ENCODE measurements at regions not wholly inside any gene's neighbourhood (a gene's known extent, or its start where the extent isn't known, plus 50 kb on each side); places are given as distances from the start of the nearest gene placed in this dataset.

DNA sequence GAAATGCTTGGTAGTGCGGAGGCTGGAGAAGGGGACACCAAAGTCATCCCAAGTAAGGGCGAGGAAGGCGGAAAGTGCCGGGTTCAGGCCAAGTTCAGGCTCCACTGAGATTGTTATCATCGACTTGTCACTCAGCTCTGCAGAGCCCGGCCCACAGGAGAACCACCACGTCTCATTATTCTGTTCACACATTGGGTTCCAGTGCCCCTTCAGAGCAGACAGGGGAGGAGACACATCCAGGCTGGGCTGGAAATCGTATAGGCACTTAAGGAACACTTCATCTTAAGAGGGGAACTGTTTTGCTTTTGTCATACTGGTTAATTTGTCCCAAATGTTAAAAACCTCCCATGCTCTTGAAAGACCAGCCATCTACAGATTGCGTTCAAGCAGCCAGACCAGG lies 118.3 kb upstream of the ADAMTS18 start:
- no peak overlapping the region for H3K9ac ChIP-seq (ENCODE audit: low read length)
- H3K36me3 ChIP-seq (ENCODE audit: control insufficient read depth, insufficient read depth, low read length): no peaks in the 10 kb centered on the region
- H3K9me3 ChIP-seq (ENCODE audit: control insufficient read depth, insufficient read depth, low read depth, low read length): no peaks in the 10 kb centered on the region
- no peak overlapping the region for H3K27ac ChIP-seq (ENCODE audit: low read depth, low read length)
- H3K4me1 ChIP-seq (ENCODE audit: control insufficient read depth, insufficient read depth, low read length): 0 out of 2 replicates have a peak, but pooled peaks cover 3% of the 10 kb centered on the region
- no peak overlapping the region for H3K4me3 ChIP-seq (ENCODE audit: low read depth, low read length)
- H3K27me3 ChIP-seq (ENCODE audit: control insufficient read depth, insufficient read depth, low read length): no peaks in the 10 kb centered on the region

DNA sequence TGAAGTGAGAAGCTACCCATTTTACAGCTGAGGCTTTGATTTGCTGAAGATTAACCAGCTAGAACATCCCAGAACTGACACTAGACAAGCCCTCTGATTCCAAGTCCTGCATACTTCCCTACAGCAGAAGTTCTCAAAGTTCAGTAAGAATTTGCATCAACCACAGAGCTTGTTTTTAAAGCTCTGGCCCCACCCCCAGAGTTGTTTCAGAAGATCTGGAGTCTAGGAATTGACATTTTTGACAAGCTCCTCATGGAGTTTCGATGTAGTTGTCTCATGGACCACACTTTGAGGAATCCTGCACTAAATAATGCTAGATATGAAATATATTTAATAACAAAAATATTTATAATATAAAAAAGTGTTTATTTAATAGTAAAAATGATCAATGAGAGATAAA lies 120.3 kb upstream of the ADAMTS18 start:
- H3K27ac ChIP-seq (ENCODE audit: low read depth, low read length): no peak overlapping the region
- H3K27me3 ChIP-seq (ENCODE audit: control insufficient read depth, insufficient read depth, low read length): no peaks in the 10 kb centered on the region
- no peak overlapping the region for H3K9ac ChIP-seq (ENCODE audit: low read length)
- no peaks in the 10 kb centered on the region for H3K9me3 ChIP-seq (ENCODE audit: control insufficient read depth, insufficient read depth, low read depth, low read length)
- no peaks in the 10 kb centered on the region for H3K4me1 ChIP-seq (ENCODE audit: control insufficient read depth, insufficient read depth, low read length)
- H3K4me3 ChIP-seq (ENCODE audit: low read depth, low read length): no peak overlapping the region
- no peaks in the 10 kb centered on the region for H3K36me3 ChIP-seq (ENCODE audit: control insufficient read depth, insufficient read depth, low read length)

DNA sequence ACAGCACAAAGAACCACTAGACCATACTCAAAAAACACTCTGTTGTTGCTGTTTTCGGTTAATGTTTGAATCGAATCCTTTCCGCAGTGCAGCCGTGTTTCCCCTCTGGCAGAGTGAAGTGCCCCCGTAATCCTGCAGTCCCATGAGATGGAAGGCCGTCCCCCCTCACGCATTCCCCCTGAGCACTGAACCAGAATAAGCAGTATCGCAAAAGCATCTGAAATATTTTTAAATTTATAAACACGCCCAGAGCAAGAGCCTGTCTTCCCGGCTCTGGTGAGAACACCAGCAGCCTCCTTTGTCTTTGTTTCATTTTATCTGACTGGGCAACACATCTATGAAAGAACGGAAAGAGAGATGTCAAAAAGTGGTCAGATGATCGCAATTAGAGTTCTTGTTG lies 121.0 kb upstream of the ADAMTS18 start:
- no peaks in the 10 kb centered on the region for H3K36me3 ChIP-seq (ENCODE audit: control insufficient read depth, insufficient read depth, low read length)
- no peaks in the 10 kb centered on the region for H3K9me3 ChIP-seq (ENCODE audit: control insufficient read depth, insufficient read depth, low read depth, low read length)
- H3K9ac ChIP-seq (ENCODE audit: low read length): no peak overlapping the region
- H3K27me3 ChIP-seq (ENCODE audit: control insufficient read depth, insufficient read depth, low read length): no peaks in the 10 kb centered on the region
- H3K4me1 ChIP-seq (ENCODE audit: control insufficient read depth, insufficient read depth, low read length): no peaks in the 10 kb centered on the region
- no peak overlapping the region for H3K4me3 ChIP-seq (ENCODE audit: low read depth, low read length)
- H3K27ac ChIP-seq (ENCODE audit: low read depth, low read length): no peak overlapping the region

DNA sequence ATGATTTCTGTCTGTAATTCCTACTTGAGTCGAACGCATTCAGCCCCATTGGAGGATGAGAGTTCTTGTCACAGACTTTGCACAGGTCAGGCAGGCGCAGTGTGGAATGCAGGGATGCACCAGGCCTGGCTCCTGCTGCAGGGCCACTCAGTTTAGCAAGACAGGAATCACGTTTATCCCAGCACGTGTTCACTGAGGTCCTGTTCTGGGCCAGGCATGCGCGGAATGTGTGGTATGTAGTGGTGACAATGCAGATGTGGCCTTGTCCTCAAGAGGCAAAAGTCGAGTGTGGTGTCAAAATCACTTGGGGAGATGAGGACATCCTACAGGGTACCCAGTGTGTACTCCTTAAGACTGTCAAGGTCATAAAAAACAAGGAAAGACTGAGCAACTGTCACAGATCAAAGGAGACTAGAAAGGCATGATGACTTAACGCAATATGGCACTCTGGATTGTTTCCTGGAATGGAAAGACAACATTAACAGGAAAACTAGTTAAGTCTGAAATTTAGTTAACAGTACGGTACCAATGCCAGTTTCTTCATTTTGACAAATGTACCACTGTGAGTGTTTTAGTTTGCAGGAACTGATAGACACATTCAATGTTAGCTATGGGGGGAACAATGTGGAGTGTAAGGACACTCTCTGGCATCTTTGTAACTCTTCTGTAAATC lies 121.5 kb upstream of the ADAMTS18 start:
- Histone ChIP-seq H3K4me3 (ENCODE audit: low read depth, low read length) (no peak overlapping the region), H3K9me3 (ENCODE audit: control insufficient read depth, insufficient read depth, low read depth, low read length) (no peaks in the 10 kb centered on the region), H3K4me1 (ENCODE audit: control insufficient read depth, insufficient read depth, low read length) (no peaks in the 10 kb centered on the region), H3K36me3 (ENCODE audit: control insufficient read depth, insufficient read depth, low read length) (no peaks in the 10 kb centered on the region), H3K27me3 (ENCODE audit: control insufficient read depth, insufficient read depth, low read length) (no peaks in the 10 kb centered on the region), H3K27ac (ENCODE audit: low read depth, low read length) (no peak overlapping the region), H3K9ac (ENCODE audit: low read length) (no peak overlapping the region)

DNA sequence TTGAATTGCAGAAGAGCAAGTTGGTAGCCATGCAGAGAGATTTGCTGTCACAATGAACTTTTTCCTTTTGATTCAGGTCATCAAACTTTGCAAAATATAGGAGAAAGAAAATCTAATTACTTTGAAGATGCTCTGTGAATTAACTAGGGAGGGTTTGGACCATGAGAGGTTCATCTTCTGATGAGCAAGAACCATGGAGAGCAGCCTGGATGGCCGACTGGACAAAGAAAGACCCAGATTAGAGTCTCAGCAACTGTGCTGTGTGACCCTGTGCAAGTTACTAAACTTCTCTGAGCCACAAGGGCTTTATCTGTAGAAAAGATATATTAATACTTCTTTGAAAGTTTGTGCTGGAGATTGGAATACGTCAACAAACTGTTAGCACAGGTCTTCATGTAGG lies 122.6 kb upstream of the ADAMTS18 start:
- Histone ChIP-seq H3K27me3 (ENCODE audit: control insufficient read depth, insufficient read depth, low read length) (no peaks in the 10 kb centered on the region), H3K9ac (ENCODE audit: low read length) (no peak overlapping the region), H3K4me1 (ENCODE audit: control insufficient read depth, insufficient read depth, low read length) (no peaks in the 10 kb centered on the region), H3K27ac (ENCODE audit: low read depth, low read length) (no peak overlapping the region), H3K4me3 (ENCODE audit: low read depth, low read length) (no peak overlapping the region), H3K9me3 (ENCODE audit: control insufficient read depth, insufficient read depth, low read depth, low read length) (no peaks in the 10 kb centered on the region), H3K36me3 (ENCODE audit: control insufficient read depth, insufficient read depth, low read length) (no peaks in the 10 kb centered on the region)

DNA sequence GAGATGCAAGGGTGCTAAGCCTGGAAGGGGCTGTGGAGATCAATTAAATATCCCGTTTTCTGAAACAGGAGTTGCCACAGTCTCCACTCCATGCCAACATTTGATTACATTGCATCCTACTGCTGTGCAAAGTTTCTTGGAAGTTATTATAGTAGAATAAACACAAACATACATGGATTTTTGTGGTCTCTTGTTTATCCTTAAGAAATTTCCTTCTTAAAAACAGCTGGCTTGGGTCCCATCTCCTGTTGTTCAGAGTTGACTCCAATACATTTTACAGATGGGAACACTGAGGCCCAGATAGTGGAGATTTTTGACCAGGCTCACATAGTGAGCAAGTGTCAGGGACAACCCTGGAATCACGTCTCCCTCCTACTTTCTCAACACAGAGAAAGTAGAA lies 124.0 kb upstream of the ADAMTS18 start:
- Histone ChIP-seq H3K27me3 (ENCODE audit: control insufficient read depth, insufficient read depth, low read length) (no peaks in the 10 kb centered on the region), H3K4me1 (ENCODE audit: control insufficient read depth, insufficient read depth, low read length) (no peaks in the 10 kb centered on the region), H3K4me3 (ENCODE audit: low read depth, low read length) (no peak overlapping the region), H3K36me3 (ENCODE audit: control insufficient read depth, insufficient read depth, low read length) (no peaks in the 10 kb centered on the region), H3K9me3 (ENCODE audit: control insufficient read depth, insufficient read depth, low read depth, low read length) (no peaks in the 10 kb centered on the region), H3K27ac (ENCODE audit: low read depth, low read length) (no peak overlapping the region), H3K9ac (ENCODE audit: low read length) (no peak overlapping the region)

DNA sequence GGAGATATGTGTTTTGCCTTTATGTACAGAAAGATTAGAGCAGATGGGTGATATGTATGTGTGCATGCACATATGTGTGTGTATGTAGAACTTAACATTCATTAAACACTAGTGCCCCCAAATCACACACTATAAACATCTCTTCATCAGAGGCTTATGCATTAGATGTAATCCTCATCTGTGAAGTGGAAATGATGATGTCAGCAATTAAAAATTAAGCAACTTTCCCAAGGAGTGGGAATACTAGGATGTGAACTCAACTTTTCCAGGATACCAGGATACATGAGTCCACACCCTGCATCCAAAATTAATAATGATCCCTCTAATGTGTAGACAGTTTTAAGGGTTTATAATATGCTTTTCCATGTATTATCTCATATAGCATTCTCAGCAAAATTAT lies 127.7 kb upstream of the ADAMTS18 start:
- Histone ChIP-seq H3K9ac (ENCODE audit: low read length) (no peak overlapping the region), H3K27me3 (ENCODE audit: control insufficient read depth, insufficient read depth, low read length) (no peaks in the 10 kb centered on the region), H3K4me1 (ENCODE audit: control insufficient read depth, insufficient read depth, low read length) (no peaks in the 10 kb centered on the region), H3K9me3 (ENCODE audit: control insufficient read depth, insufficient read depth, low read depth, low read length) (no peaks in the 10 kb centered on the region), H3K36me3 (ENCODE audit: control insufficient read depth, insufficient read depth, low read length) (no peaks in the 10 kb centered on the region), H3K4me3 (ENCODE audit: low read depth, low read length) (no peak overlapping the region), H3K27ac (ENCODE audit: low read depth, low read length) (no peak overlapping the region)

DNA sequence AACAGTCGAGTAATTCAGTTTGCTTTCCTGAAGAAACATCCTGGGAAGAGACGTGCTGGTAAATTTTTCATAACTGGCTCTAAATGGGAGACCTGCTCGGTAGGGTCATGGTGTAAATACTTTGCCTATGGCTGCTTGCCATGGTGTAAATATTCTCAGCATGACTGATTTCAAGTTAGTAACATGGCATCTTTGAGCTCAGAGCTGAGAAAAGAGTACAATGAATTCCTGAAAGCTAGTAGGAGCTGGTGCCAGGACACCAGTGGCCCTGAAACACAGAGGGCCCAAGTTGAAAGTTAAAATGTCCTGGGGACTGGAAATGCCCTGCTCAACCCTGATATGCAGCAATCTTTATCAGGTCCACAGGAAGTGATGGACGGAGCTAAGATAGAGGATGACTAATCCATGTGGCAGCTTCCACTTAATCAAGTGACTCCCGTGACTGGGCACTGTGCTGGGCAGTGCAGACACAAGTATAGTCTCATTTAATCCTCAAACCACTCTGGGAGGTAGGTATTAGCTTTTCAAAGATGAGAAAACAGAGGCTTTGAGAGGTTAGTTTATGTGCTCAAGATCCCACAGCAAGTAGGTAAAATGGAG lies 130.1 kb upstream of the ADAMTS18 start:
- H3K27ac ChIP-seq (ENCODE audit: low read depth, low read length): no peak overlapping the region
- H3K9ac ChIP-seq (ENCODE audit: low read length): no peak overlapping the region
- no peaks in the 10 kb centered on the region for H3K9me3 ChIP-seq (ENCODE audit: control insufficient read depth, insufficient read depth, low read depth, low read length)
- no peaks in the 10 kb centered on the region; the same call in 1 of the 2 replicates for H3K27me3 ChIP-seq (ENCODE audit: control insufficient read depth, insufficient read depth, low read length)
- H3K4me3 ChIP-seq (ENCODE audit: low read depth, low read length): no peak overlapping the region
- H3K36me3 ChIP-seq (ENCODE audit: control insufficient read depth, insufficient read depth, low read length): no peaks in the 10 kb centered on the region
- no peaks in the 10 kb centered on the region for H3K4me1 ChIP-seq (ENCODE audit: control insufficient read depth, insufficient read depth, low read length)

DNA sequence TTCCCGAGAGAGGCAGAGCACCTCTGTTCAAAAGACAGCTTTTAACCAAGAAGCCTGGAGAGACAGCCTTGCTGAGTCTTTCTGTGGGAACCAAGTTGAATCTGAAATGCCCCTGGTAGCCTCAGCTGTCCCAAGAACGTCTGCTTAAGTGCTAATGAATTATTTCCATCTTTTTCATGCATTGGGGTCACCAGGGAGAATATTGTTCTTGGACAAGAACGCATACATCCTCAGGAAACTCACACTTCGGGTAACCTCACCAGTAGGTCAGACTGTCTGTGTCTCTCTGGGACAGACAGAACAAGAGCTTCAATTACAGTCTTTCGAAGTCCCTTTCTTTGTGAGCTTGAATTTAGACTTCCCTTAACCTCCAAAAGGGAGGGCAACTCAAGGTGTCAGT lies 134.6 kb upstream of the ADAMTS18 start:
- Histone ChIP-seq H3K4me1 (ENCODE audit: control insufficient read depth, insufficient read depth, low read length) (no peaks in the 10 kb centered on the region), H3K9me3 (ENCODE audit: control insufficient read depth, insufficient read depth, low read depth, low read length) (no peaks in the 10 kb centered on the region), H3K27ac (ENCODE audit: low read depth, low read length) (no peak overlapping the region), H3K36me3 (ENCODE audit: control insufficient read depth, insufficient read depth, low read length) (no peaks in the 10 kb centered on the region), H3K9ac (ENCODE audit: low read length) (no peak overlapping the region), H3K27me3 (ENCODE audit: control insufficient read depth, insufficient read depth, low read length) (peaks cover 5% of the 10 kb centered on the region; the same call in 1 of the 2 replicates), H3K4me3 (ENCODE audit: low read depth, low read length) (no peak overlapping the region)

DNA sequence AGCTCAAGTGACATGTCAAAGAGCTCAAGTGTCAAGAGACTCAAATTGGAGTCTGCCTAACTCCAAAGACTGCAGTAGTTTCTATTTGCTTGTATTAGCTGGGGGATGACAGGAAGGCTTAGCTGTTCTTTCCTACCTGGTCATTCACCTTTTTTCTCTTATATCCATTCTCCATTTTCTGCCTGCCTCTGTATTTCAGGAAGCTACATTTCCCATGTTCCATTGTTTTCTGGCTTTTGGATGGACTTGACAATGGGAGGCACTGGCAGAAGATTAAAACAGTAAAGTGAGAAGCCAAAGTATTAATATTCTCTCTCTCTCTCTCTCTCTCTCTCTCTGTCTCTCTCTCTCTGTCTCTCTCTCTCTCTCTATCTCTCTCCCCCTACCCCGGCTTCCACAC lies 135.7 kb upstream of the ADAMTS18 start:
- H3K27me3 ChIP-seq (ENCODE audit: control insufficient read depth, insufficient read depth, low read length): peaks cover 5% of the 10 kb centered on the region; the same call in 1 of the 2 replicates
- H3K4me1 ChIP-seq (ENCODE audit: control insufficient read depth, insufficient read depth, low read length): no peaks in the 10 kb centered on the region
- H3K9me3 ChIP-seq (ENCODE audit: control insufficient read depth, insufficient read depth, low read depth, low read length): no peaks in the 10 kb centered on the region
- H3K9ac ChIP-seq (ENCODE audit: low read length): no peak overlapping the region
- no peak overlapping the region for H3K4me3 ChIP-seq (ENCODE audit: low read depth, low read length)
- H3K27ac ChIP-seq (ENCODE audit: low read depth, low read length): no peak overlapping the region
- no peaks in the 10 kb centered on the region for H3K36me3 ChIP-seq (ENCODE audit: control insufficient read depth, insufficient read depth, low read length)

DNA sequence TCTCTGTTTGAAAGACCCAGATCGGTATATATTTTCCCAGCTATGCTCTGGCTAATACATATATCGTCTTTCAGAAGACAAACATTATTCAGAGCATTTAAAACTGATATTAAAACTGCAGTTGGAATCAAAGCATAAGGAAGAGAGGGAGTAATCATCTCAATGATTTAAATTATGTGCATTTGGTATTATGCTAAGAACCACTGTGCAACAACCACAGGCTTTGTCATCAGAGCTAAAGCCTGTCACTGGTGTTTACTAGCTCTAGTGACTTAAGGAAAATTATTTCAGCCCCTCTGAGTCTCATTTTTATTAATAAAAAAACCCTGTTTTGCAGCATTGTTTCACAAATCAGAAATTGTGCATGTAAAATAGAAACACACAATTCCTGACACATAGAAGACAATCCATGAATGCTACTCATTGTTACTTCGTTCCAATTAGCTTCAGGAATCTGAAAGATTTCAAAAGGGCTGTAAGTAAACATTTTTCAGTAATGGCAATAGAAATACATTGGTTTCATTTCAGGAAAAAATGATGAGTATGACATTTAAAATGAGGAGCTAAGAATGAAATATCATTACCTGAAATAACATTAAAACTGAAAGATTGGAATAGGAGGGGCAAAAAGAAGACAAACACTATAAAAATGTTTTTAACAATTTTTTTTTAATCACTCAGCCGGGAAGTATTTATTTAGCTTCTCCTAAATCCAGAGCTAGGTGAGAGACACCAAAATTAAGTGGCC lies 136.5 kb upstream of the ADAMTS18 start:
- peaks cover 5% of the 10 kb centered on the region; the same call in 1 of the 2 replicates for H3K27me3 ChIP-seq (ENCODE audit: control insufficient read depth, insufficient read depth, low read length)
- no peaks in the 10 kb centered on the region for H3K36me3 ChIP-seq (ENCODE audit: control insufficient read depth, insufficient read depth, low read length)
- no peak overlapping the region for H3K4me3 ChIP-seq (ENCODE audit: low read depth, low read length)

More for the DNA sequence above, 136.5 kb upstream of the ADAMTS18 start:
- Histone ChIP-seq H3K9ac (ENCODE audit: low read length) (no peak overlapping the region), H3K27ac (ENCODE audit: low read depth, low read length) (no peak overlapping the region), H3K9me3 (ENCODE audit: control insufficient read depth, insufficient read depth, low read depth, low read length) (no peaks in the 10 kb centered on the region), H3K4me1 (ENCODE audit: control insufficient read depth, insufficient read depth, low read length) (no peaks in the 10 kb centered on the region)

Data from HUES6 (cell line).